ENCODE measurements at regions not wholly inside any gene's neighbourhood (a gene's known extent, or its start where the extent isn't known, plus 50 kb on each side); places are given as distances from the start of the nearest gene placed in this dataset.
A peak's percentile ranks its signal among the peaks of the same experiment; 100 is the strongest.

DNA sequence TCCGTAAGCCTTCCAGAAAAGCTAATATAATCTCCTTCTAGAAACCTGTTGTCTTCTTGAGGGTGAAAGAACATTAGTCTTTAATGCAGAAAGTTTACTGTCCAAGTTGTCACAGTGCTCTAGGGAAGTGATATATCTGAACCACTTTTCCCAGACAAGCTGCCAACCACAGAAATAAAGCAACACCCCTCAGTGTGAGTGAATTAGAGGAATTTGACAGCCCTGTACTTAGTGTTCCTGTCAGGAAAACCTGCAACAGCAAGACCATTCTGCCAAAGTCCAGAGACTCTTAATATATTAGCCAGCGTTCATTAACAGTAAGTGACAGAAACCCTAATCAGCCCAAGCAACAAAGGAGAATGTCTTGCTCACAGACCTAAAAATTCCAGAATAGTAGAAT, 137.7 kb downstream of the KATNIP start:
- no peak overlapping the region for H3K4me3 ChIP-seq (ENCODE audit: low read depth, low read length)
- POLR2A ChIA-PET = no interaction called here
- no peaks in the 10 kb centered on the region for H3K27me3 ChIP-seq (ENCODE audit: control insufficient read depth, insufficient read depth, low read length)
- TF ChIP-seq, protein P1, sequence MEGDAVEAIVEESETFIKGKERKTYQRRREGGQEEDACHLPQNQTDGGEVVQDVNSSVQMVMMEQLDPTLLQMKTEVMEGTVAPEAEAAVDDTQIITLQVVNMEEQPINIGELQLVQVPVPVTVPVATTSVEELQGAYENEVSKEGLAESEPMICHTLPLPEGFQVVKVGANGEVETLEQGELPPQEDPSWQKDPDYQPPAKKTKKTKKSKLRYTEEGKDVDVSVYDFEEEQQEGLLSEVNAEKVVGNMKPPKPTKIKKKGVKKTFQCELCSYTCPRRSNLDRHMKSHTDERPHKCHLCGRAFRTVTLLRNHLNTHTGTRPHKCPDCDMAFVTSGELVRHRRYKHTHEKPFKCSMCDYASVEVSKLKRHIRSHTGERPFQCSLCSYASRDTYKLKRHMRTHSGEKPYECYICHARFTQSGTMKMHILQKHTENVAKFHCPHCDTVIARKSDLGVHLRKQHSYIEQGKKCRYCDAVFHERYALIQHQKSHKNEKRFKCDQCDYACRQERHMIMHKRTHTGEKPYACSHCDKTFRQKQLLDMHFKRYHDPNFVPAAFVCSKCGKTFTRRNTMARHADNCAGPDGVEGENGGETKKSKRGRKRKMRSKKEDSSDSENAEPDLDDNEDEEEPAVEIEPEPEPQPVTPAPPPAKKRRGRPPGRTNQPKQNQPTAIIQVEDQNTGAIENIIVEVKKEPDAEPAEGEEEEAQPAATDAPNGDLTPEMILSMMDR (IDR thresholded peaks at IDR 0.05; ENCODE audit: insufficient read depth, low read depth, low read length) = no peak
- no peak for DNase-seq (ENCODE audit: low read depth)
- CTCF ChIA-PET = interaction anchor here (1.2 to 1.3 kb wide), 2 partner anchors 11 to 48 kb away, joined by 3 to 4 read pairs; no protein-coding TSS in a partner anchor
- peaks cover 4% of the 10 kb centered on the region for H3K36me3 ChIP-seq (ENCODE audit: control insufficient read depth, insufficient read depth, low read length)

DNA sequence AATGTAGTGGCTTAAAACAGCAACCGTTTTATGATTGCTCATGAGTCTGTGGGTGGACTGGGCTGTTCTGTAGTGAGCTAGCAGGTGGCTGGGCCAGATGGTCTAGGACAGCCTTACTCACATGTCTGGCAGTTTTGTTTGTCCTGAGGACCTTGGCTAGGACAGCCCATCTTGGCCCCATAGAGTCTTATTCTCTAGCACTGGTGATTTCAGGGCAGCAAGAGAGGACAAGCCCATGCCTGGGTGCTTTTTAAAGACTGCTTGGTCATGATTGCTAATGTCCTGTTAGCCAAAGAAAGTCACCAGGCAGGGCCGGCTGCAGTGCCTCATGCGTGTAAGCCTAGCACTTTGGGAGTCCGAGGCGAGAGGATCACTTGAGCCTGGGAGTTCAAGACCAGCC, 139.8 kb downstream of the KATNIP start:
- Histone ChIP-seq H3K4me3 (ENCODE audit: low read depth, low read length) (no peak overlapping the region), H3K27me3 (ENCODE audit: control insufficient read depth, insufficient read depth, low read length) (no peaks in the 10 kb centered on the region), H3K36me3 (ENCODE audit: control insufficient read depth, insufficient read depth, low read length) (0 out of 2 replicates have a peak, but pooled peaks cover 1% of the 10 kb centered on the region)
- ChIA-PET CTCF (interaction anchor here (0.6 to 4.1 kb wide), 5 partner anchors 11 to 518 kb away, joined by 3 to 22 read pairs (median 6); no protein-coding TSS in a partner anchor), POLR2A (no interaction called here)
- DNase-seq (ENCODE audit: low read depth) = no peak
- TF ChIP-seq, protein P1 (IDR thresholded peaks at IDR 0.05; ENCODE audit: insufficient read depth, low read depth, low read length) = no peak

DNA sequence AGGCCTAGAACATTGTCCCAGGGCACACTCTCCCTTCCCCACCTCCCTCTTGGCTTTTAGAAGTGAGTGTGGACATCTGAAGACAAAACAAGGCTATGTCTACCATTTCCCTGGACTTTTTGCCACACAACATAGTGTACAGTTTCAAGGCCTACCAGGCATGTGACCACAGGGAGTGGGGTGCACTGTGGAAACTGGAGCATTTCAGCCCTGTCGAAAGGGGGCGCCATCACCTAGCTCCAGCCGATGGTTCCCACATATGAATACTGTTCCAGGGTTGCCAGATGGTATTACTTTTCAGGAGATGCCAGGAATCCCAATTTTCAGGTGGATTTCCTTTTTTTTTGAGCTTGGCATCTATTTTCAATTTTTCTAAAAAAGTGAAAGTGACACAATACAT, 140.7 kb downstream of the KATNIP start:
- DNase-seq (ENCODE audit: low read depth) = no peak
- no peaks in the 10 kb centered on the region for H3K27me3 ChIP-seq (ENCODE audit: control insufficient read depth, insufficient read depth, low read length)
- CTCF ChIA-PET = interaction anchor here (0.6 to 4.1 kb wide), 8 partner anchors 10 to 528 kb away, joined by 3 to 22 read pairs (median 5); no protein-coding TSS in a partner anchor
- no peak overlapping the region for H3K4me3 ChIP-seq (ENCODE audit: low read depth, low read length)
- POLR2A ChIA-PET = no interaction called here
- H3K36me3 ChIP-seq (ENCODE audit: control insufficient read depth, insufficient read depth, low read length) = 0 out of 2 replicates have a peak, but pooled peaks cover 1% of the 10 kb centered on the region
- TF ChIP-seq, protein P1 (IDR thresholded peaks at IDR 0.05; ENCODE audit: insufficient read depth, low read depth, low read length) = peak; percentile 56

DNA sequence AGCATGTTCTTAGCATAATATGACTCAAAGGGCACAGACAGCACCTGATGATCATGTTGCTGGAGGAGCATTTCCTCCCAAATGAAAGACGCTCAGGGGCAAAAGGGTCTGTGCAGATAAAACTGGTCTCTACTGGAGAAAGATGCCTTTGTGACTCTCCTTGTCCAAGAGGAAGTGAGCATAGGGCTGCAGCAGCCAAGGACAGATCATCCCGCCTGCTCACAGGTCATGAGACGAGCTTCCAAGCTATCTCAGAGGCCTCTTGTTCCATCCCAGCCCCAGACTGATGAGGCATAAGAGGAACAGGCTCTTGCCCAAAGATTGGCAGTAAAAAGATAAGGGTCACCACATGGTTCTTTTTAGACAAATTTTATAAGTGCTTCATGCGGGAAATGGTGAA, 141.8 kb downstream of the KATNIP start:
- TF ChIP-seq, protein P1 (IDR thresholded peaks at IDR 0.05; ENCODE audit: insufficient read depth, low read depth, low read length) = no peak
- Histone ChIP-seq H3K27me3 (ENCODE audit: control insufficient read depth, insufficient read depth, low read length) (no peaks in the 10 kb centered on the region), H3K36me3 (ENCODE audit: control insufficient read depth, insufficient read depth, low read length) (0 out of 2 replicates have a peak, but pooled peaks cover 1% of the 10 kb centered on the region), H3K4me3 (ENCODE audit: low read depth, low read length) (no peak overlapping the region)
- CTCF ChIA-PET = interaction anchor here (1.8 to 4.1 kb wide), 4 partner anchors 9 to 526 kb away, joined by 6 to 22 read pairs (median 8); no protein-coding TSS in a partner anchor
- DNase-seq (ENCODE audit: low read depth) = no peak
- POLR2A ChIA-PET = no interaction called here

DNA sequence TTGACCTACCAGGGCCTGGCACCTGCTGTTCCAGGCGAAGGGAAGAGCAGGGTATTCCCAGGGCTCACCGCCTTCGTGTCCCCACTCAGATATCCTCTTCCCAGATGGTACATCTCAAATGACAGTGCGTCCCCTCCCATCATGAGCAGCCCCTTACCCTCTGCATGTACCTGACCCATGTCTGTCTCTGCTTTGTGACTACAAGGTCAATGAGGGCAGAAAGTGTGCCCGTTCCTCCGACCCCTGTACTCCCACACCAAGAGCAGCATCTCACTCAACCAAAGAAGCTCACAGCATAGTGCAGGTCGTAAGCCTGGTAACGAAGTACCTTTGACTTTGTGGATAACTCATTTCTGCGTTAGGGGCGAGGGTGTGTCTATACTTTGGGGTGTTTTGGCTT, 142.6 kb downstream of the KATNIP start:
- DNase-seq (ENCODE audit: low read depth) = no peak
- 0 out of 2 replicates have a peak, but pooled peaks cover 1% of the 10 kb centered on the region for H3K36me3 ChIP-seq (ENCODE audit: control insufficient read depth, insufficient read depth, low read length)
- no peaks in the 10 kb centered on the region for H3K27me3 ChIP-seq (ENCODE audit: control insufficient read depth, insufficient read depth, low read length)
- TF ChIP-seq, protein P1 (IDR thresholded peaks at IDR 0.05; ENCODE audit: insufficient read depth, low read depth, low read length) = no peak
- ChIA-PET CTCF (interaction anchor here (2.3 to 4.1 kb wide), 3 partner anchors 8 to 526 kb away, joined by 6 to 22 read pairs (median 9); no protein-coding TSS in a partner anchor), POLR2A (no interaction called here)
- no peak overlapping the region for H3K4me3 ChIP-seq (ENCODE audit: low read depth, low read length)
